NOMO-1 (cell line): ENCODE measurements at regions not wholly inside any gene's neighbourhood (a gene's known extent, or its start where the extent isn't known, plus 50 kb on each side); places are given as distances from the start of the nearest gene placed in this dataset.
"Not testable (repeated sequence)": the region's sequence is repeated elsewhere in the genome, so short reads cannot be mapped to it uniquely, and the experiment has no call there.

Source experiments
- DNase-seq, 2 experiments: peaks; one replicate each; lab custom pipeline; 2025; ENCODE audit not compliant: unreplicated experiment in 2 of 2; lab: John Stamatoyannopoulos, UW

DNA sequence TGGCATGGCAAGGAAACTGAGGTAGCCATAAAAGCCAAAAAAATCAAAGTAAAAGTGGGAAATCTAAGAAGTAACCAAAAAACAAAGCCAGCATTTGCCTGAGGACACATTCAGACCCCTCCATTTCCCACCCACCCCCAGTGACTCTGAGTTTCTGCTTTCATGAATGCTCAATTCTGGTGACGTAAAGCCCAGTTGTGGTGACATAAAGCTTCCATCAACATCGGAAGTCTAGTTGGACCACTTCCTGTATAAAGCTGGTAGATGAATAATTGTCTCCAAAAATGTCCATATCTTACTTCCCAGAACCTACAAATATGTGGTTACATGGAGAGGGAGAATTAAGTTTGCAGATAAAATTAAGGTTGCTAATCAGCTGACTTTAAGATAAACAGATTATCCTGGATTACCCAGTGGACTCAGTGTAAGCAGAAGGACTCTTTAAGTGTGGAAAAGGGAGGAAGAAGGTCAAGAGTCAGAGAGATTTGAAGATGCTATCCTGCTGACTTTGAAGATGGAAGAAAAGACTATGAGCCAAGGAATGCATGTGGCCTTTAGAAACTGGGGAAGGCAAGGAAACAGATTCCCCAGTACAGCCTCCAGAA lies 62.0 kb upstream of the ST3GAL6 start:
- DNase-seq, result no peak

GRCh38 chr3:98702166-98702565 lies 61.0 kb upstream of the ST3GAL6 start:
- DNase-seq, result no peak

GRCh38 chr3:98705212-98705611 lies 57.9 kb upstream of the ST3GAL6 start:
- DNase-seq, result no peak

- no peak for DNase-seq
These were observed 57.4 kb upstream of the ST3GAL6 start for GRCh38 chr3:98705694-98706093.

DNA sequence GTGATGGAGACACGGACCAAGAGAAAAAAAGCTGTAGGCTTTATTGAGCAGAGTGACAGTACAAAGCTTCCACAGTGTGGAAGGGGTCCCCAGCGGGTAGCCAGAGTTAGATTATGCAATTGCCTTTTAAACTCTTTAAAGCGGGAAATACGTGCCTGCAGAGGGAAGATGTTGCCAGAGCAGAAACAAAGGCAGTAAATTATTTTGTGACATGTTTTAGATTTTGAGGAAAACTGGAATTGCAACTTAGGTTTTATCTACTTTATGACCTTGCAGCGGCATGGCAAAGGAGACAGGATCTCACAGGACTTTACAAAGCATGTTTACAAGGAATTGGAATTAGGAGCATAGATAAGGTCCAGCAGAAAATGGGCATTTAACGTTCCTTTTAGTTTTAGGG lies 54.5 kb upstream of the ST3GAL6 start:
- DNase-seq, result not testable (repeated sequence)

- DNase-seq, result no peak
These were observed 53.7 kb upstream of the ST3GAL6 start for GRCh38 chr3:98709441-98709840.

DNA sequence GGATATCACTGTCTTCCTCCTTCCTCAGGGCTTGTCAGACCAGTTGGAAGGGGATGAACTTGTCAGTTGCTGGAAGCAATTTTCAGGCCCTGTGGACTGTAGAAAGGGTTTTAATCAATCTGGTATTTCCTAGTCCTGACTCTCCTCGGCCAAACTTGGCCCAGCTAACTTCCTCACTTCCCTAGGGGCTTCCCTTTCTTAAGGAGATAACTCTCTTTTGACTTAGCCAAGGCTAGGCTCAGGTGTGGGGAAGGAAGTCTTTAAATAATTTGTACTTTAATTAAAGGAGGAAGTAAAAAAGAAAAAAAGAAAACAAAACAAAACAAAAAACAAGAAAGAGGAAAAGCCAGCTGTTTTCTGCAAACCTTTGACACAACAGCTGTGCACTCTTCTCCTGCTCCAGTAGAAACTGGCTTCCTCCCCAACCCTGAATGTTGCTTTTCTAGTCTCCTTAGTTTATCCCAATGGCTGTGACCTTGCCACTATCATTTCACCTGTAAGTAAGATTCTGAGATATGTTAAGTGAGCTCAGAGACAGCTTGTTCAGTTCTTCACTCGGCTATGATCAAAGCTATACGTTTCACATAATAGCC lies 53.0 kb upstream of the ST3GAL6 start:
- no peak for DNase-seq

DNA sequence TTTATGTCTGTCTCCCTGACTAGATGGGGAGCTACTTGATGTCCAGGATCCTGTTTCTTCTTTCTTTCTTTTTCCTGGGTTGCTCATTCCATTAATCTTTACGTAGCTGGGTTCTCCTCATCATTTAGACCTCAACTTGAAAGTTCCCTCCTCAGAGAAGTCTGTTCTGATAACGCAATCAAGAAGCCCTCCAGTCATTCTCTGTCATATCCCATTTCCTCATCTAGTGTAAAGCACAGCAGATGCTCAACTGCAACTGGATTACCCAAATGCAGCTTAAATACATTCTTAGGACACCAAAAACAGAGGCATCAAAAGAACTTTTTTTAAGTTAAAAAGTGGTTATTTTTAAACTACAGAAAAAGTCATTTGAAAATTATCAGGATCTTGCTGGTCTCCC lies 51.7 kb upstream of the ST3GAL6 start:
- DNase-seq, result no peak

GRCh38 chr3:98712726-98713125 lies 50.4 kb upstream of the ST3GAL6 start:
- no peak for DNase-seq

DNA sequence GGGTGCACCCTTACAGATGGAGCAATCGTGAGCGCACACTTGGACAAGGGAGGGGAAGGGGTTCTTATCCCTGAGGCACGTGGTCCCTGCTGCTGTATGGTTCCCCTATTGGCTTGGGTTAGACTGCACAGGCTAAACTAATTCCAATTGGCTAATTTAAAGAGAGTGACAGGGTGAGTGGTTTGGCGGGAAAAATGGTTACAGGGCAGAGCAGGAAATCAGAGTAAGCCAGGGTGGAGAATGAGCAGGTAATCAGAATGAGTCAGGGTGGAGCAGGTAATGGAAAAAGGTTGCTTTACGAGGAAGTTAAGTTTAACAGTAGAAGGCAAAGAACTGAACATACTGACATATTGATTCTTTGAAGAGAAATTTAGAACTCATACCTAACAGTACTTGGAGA lies 49.8 kb upstream of the ST3GAL6 start:
- not testable (repeated sequence) for DNase-seq
